HEK293T (cell line): ENCODE measurements at regions not wholly inside any gene's neighbourhood (a gene's known extent, or its start where the extent isn't known, plus 50 kb on each side); places are given as distances from the start of the nearest gene placed in this dataset.
"Not testable (repeated sequence)": the region's sequence is repeated elsewhere in the genome, so short reads cannot be mapped to it uniquely, and the experiment has no call there.

Experiments
- CTCF ChIA-PET: fragments of 350-600 bp; formaldehyde crosslinking; extraction: SDS; loops from one replicate; lab custom pipeline; 2021; ENCODE audit warnings: antibody characterized with exemption, inconsistent platforms; lab: Yijun Ruan, JAX
- POLR2A ChIA-PET: fragments of 350-600 bp; formaldehyde crosslinking; extraction: SDS; loops from one replicate; lab custom pipeline; 2020; ENCODE audit warnings: antibody characterized with exemption, inconsistent platforms; lab: Yijun Ruan, JAX
- DNase-seq: peaks from one replicate; pipeline ENCODE4 v3.0.0; 2012; ENCODE audit warnings: mixed read lengths; ENCODE audit errors: extremely low spot score
- ARNT ChIP-seq: fragments of 450-650 bp; IDR thresholded peaks from 2 replicates; pipeline ENCODE4 v1.6.1; 2017; ENCODE audit warnings: mild to moderate bottlenecking
- BHLHE40 ChIP-seq: fragments of 450-650 bp; IDR thresholded peaks from 2 replicates; pipeline ENCODE4 v1.6.1; 2016; ENCODE audit warnings: mild to moderate bottlenecking, moderate library complexity, borderline replicate concordance
- CTBP1 ChIP-seq: fragments of 450-650 bp; IDR thresholded peaks from 2 replicates; pipeline ENCODE4 v1.6.1; 2016; ENCODE audit warnings: borderline replicate concordance
- ELF4 ChIP-seq: fragments of 450-650 bp; IDR thresholded peaks from 2 replicates; pipeline ENCODE4 v1.6.1; 2017; ENCODE audit warnings: antibody characterized with exemption
- FOXA1 ChIP-seq: fragments of 450-650 bp; IDR thresholded peaks from 2 replicates; pipeline ENCODE4 v1.6.1; 2016; ENCODE audit warnings: mild to moderate bottlenecking
- FOXK2 ChIP-seq: fragments of 450-650 bp; IDR thresholded peaks from 2 replicates; pipeline ENCODE4 v1.6.1; 2016; ENCODE audit warnings: mild to moderate bottlenecking
- FOXM1 ChIP-seq: fragments of 450-650 bp; IDR thresholded peaks from 2 replicates; pipeline ENCODE4 v1.6.1; 2017; ENCODE audit warnings: mild to moderate bottlenecking, borderline replicate concordance
- HDGF ChIP-seq: fragments of 450-650 bp; IDR thresholded peaks from 2 replicates; pipeline ENCODE4 v1.6.1; 2017; ENCODE audit warnings: antibody characterized with exemption, borderline replicate concordance
- L3MBTL2 ChIP-seq: fragments of 450-650 bp; conservative IDR thresholded peaks from 2 replicates; pipeline ENCODE4 v1.6.1; 2016; ENCODE audit warnings: mild to moderate bottlenecking
- LEF1 ChIP-seq: fragments of 450-650 bp; IDR thresholded peaks from 2 replicates; pipeline ENCODE4 v1.6.1; 2017; ENCODE audit warnings: mild to moderate bottlenecking, borderline replicate concordance
- NFRKB ChIP-seq: fragments of 450-650 bp; IDR thresholded peaks from 2 replicates; pipeline ENCODE4 v1.6.1; 2016; ENCODE audit warnings: mild to moderate bottlenecking, moderate library complexity
- PKNOX1 ChIP-seq: fragments of 450-650 bp; IDR thresholded peaks from 2 replicates; pipeline ENCODE4 v1.6.1; 2016
- SP1 ChIP-seq: fragments of 450-650 bp; IDR thresholded peaks from 2 replicates; pipeline ENCODE4 v1.6.1; 2017
- SUZ12 ChIP-seq: fragments of 450-650 bp; IDR thresholded peaks from 2 replicates; pipeline ENCODE4 v1.6.1; 2016; ENCODE audit warnings: mild to moderate bottlenecking
- TARDBP ChIP-seq: fragments of 450-650 bp; IDR thresholded peaks from 2 replicates; pipeline ENCODE4 v1.6.1; 2016
- ZNF384 ChIP-seq: fragments of 450-650 bp; IDR thresholded peaks from 2 replicates; pipeline ENCODE4 v1.6.1; 2016

- CTCF ChIA-PET: no interaction called here
- DNase-seq: no peak
- TF ChIP-seq L3MBTL2 (no peak), TARDBP (no peak), LEF1 (no peak), FOXA1 (no peak), HDGF (no peak), FOXM1 (no peak), ZNF384 (no peak), PKNOX1 (no peak), BHLHE40 (no peak), ARNT (no peak), SUZ12 (no peak), FOXK2 (no peak), SP1 (no peak), CTBP1 (no peak), NFRKB (no peak), ELF4 (no peak)
- POLR2A ChIA-PET: no interaction called here
Measured at GRCh38 chr18:26631135-26631534, 82.8 kb upstream of the KCTD1 start.

DNA sequence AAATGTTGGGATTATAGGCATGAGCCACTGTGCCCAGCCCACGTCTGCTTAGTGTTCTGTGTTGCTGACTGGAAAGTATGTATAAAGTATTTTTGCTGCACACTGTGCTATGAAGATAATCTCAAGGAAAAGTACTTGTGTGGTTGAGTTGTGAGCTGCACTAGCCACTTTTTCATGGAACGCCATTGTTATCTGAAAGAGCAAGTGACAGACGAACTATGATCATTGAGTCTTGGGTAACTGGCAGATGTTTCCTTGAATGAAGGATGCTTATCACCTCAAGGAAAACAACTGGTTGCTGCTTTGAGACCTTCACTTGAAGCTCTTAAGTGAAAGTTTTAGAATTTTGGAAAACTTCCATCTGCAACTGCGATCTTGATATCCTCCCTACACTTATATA is 82.2 kb upstream of the KCTD1 start:
- ChIA-PET POLR2A (no interaction called here), CTCF (no interaction called here)
- TF ChIP-seq ELF4 (no peak), PKNOX1 (no peak), ARNT (no peak), NFRKB (no peak), ZNF384 (no peak), SP1 (no peak), FOXK2 (no peak), FOXM1 (no peak), BHLHE40 (no peak), CTBP1 (no peak), L3MBTL2 (no peak), SUZ12 (no peak), FOXA1 (no peak), LEF1 (no peak), HDGF (no peak), TARDBP (no peak)
- no peak for DNase-seq

DNA sequence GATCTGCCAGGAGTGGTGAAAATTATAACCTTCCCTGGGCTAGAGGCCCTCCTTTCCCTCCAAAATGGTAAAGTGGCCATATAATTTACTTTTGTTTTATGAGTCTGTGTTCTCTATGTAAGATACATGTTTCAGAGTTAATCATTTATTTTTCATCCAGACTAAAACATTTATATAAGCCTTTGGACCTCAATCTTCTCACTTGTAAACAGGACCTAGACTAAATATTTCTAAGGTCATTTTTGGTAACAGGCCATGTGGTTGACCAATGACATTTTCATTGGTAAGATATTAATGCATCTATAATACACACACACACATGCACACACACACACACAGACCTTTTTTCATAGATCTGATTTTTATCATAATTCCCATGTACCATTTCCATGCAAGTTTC is 79.7 kb upstream of the KCTD1 start:
- DNase-seq: no peak
- ChIA-PET POLR2A (no interaction called here), CTCF (no interaction called here)
- TF ChIP-seq NFRKB (no peak), L3MBTL2 (no peak), ARNT (no peak), HDGF (no peak), FOXA1 (no peak), PKNOX1 (no peak), TARDBP (no peak), ZNF384 (no peak), SUZ12 (no peak), LEF1 (no peak), CTBP1 (no peak), FOXK2 (no peak), FOXM1 (no peak), BHLHE40 (no peak), SP1 (no peak), ELF4 (no peak)

DNA sequence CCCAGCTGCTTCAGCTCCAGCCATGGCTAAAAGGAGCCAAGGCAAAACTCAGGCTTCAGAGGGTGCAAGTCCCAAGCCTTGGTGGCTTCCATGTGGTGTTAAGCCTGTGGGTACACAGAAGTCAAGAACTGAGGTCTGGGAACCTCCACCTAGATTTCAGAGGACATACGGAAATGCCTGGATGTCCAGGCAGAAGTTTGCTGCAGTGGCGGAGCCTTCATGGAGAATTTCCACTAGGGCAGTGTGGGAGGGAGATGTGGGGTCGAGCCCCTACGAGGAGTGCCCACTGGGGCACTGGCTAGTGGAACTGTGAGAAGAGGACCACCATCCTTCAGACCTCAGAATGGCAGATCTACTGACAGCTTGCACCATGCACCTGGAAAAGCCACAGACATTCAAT is 76.1 kb upstream of the KCTD1 start:
- TF ChIP-seq FOXK2 (no peak), FOXA1 (no peak), ELF4 (no peak), HDGF (no peak), PKNOX1 (no peak), ARNT (no peak), LEF1 (no peak), SP1 (no peak), SUZ12 (no peak), ZNF384 (no peak), CTBP1 (no peak), NFRKB (no peak), BHLHE40 (no peak), TARDBP (no peak), L3MBTL2 (no peak), FOXM1 (no peak)
- POLR2A ChIA-PET: no interaction called here
- no peak for DNase-seq
- CTCF ChIA-PET: no interaction called here

- CTCF ChIA-PET, POLR2A ChIA-PET, DNase-seq: not testable (repeated sequence)
Measured at GRCh38 chr18:26623314-26623713, 75.0 kb upstream of the KCTD1 start.
